CD4-positive, alpha-beta T cell treated with Interferon alpha-2 for 1 hour (primary cell): ENCODE measurements at regions not wholly inside any gene's neighbourhood (a gene's known extent, or its start where the extent isn't known, plus 50 kb on each side); places are given as distances from the start of the nearest gene placed in this dataset.
"Not testable (repeated sequence)": the region's sequence is repeated elsewhere in the genome, so short reads cannot be mapped to it uniquely, and the experiment has no call there.

ENCODE experiments used
- DNase-seq, 2 donors: peaks; one replicate each; pipeline ENCODE4 v3.0.0-alpha.2; 2020 to 2022

DNA sequence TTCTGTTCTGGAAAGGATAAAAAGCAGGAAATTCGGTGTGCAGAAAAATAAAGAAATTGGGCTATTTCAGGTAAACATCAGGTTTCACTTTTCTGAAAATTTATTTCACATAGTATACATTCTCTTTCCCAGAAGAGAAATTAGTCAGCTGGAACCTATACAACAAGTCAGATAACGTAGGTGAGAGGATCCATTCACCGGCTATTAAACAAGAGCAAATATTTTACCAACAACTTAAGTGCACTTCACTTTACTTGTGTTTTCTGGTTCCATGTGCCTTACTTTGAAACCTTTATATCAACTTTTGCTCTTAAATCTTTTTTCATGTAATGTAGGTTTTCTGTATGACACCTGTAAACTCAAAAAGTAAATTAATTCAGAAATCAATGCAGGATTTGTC is 839.7 kb downstream of the CDH11 start:
- no peak for DNase-seq

DNA sequence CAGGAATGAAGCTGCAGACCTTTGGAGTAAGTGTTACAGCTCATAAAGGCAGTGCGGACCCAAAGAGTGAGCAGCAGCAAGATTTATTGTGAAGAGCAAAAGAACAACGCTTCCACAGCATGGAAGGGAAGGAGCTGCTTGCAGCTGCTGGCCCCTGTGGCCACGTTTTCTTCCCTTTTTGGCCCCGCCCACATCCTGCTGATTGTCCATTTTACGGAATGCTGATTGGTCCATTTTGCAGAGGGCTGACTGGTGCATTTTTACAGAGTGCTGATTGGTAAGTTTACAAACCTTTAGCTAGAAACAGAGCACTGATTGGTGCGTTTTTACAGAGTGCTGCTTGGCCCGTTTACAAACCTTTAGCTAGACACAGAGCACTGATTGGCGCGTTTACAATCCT is 841.5 kb downstream of the CDH11 start:
- no peak for DNase-seq

DNA sequence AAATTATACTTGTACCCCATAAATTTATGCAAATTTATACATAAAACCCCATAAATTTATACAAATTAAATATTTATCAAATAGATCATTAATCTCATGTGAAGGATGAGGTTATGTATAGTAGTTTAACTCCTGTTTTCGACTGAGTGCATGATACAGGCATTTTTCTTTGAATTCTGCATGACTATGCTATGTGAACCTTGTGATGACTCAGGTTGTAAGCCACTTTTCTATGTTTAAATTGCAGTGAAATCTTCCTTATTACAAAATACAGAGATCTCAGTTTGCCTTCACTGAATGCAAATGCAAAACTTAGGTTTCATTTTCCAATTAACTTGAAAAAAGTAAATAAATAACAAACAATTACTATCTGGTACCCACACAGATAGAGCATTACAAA is 843.7 kb downstream of the CDH11 start:
- no peak for DNase-seq

DNA sequence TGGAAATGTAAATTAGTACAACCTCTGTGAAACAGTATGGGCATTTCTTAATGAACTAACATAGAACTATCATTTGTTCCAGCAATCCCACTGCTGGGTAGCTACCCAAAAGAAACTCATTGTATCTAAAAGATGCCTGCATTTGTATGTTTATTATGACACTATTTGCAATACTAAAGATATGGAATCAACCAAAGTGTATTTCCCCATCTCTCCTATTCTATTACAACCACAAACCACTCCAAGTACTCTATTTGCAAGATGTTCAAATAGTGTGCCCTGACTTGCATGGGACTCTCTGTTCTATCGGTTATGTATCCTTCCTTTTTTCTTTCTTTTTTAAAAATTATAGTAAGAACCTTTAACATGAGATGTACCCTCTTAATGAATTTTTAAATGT is 845.2 kb downstream of the CDH11 start:
- DNase-seq, result no peak

DNA sequence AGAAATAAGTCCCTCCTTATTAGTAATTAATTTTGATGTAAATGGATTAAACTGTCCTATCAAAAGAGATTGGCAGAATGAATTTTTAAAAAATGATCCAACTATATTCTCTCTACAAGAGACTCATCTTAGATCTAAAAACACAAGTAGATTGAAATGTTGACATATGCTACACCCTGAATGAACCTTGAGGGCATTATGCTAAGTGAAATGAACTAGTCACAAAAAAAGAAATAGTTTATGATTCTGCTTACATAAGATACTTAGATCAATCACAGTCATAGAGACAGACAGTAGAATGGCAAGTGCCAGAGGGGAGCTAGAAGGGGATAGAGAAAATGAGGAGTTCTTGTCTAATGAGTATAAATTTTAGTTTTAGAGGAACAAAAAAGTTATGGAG is 849.8 kb downstream of the CDH11 start:
- no peak for DNase-seq

DNA sequence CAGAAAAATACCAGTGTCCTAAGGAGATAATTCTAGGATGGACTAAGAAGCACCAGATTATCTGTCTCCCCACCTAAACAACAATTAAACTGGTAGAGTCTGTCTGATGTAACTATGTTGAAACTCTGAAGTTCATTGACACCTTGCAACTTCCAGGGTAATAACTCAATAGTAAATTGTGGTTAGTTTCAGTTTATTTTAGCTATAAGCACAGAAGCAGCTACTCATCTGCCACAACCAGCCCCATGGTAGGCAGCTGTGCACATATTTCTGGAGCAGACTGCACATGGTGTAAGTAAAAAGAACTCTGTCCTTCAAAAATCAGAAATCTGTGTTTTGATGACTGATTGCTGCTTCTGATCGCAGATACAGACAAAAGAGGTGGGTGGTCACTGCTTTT is 852.1 kb downstream of the CDH11 start:
- no peak for DNase-seq

DNA sequence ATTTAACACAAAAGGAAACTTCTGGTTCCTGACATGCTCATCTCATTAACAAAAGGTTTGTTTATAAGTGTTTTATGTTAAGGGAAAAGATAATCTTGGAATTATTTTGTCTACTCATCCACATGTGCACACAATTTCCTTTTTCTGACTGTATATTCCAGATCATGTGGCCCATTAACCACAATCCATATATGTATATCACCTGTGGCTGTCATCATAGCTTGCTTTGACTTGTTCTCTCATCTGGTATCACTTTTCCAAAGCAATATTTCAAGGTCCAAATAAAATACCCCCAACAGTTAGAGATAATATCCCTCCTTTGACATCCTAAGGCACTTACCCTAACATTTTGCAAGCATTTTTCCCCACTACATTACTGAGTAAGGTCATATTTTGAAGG is 856.1 kb downstream of the CDH11 start:
- DNase-seq, result no peak

DNA sequence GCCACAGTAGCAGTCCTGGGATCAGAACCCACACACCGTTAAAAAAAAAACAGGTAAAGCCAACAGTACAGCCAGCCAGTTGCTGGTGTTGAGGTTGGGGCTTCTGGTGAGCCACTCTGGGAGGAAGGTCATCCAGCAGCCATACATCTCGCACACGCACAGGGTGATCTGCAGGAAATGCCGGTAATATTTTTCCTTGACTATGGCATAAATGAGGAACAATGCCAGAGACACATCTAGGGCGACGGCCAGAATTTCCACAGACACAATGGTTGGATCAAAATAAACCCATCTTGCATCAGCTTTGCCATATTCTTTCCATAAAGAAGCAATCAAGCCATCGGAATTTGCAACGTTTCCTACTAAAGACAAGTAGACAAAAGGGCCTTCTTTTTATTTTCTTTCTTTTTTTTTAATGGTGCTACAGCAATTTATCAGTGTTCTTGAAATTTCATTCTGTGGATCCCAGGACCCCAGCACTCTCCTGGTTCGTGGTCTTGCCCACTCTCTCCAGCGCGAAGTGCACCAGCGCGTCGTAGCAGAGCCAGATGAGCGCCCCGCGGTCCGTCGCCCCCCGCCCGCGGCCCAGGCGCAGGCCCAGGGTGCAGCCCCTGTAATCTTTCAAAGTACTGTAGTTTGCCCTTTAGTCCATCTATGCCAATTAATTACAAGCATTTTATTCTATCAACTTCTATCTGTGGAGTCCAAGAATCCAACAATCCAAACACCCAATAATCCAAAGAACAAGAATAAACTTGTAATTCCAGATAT is 861.0 kb downstream of the CDH11 start:
- DNase-seq, result not testable (repeated sequence)

DNA sequence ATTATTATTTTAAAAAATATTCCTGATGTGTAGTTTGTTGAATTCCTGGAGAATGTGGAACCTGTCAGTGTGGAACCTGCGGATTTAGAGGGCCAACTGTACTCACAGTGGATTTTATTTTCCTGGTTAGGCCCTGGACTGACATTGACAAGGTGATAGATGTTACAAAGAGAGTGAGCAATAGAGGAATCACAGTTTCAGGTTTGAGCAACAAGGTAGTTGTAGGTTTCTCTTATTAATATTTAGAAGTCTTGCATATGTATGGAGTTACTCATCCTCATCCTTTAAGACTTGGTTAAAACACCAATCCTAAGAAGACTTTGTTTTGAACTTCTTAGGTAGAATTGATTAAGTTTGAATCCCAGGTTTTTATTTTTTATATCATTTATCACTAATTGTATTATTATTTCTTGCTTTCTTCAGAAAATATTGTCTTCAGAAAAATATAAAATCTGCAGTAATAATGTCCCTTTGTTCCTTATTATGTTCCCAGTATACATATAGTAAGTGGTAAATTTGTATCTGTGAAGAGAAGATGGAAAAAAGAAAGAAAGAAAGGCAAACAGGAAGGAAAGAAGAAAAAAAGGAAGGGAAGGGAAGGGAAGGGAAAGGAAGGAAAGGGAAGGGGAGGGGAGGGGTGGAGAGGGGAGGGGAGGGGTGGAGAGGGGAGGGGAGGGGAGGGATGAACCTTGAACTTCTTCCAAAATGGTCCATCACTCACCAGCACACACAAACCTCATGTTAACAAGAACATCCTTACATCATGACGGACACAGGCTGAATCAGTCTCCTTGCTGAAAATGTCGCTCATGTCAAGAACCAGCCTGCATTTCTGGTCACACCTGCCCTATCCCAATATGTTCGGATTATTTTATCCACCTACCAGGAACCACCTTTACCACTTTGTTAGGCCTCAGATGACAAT is 867.2 kb downstream of the CDH11 start:
- DNase-seq, result no peak

DNA sequence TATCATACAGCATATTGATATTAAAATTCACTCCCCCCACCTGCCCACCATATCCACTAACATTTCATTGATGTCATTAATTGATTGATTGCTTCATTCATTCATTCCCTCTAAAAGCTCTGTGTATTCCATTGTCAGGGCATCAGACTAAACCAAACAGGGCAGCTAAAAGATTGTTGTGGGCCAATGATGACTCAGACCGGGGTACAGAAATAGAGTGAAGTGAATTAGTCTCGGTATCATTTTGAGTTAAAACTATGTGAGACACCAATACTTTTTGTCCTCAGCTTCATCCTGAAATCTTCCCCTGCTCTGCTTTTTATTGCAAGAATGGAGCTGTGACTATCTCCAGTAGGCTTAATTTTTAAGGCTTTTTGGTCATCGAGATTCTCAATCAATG is 868.3 kb downstream of the CDH11 start:
- no peak for DNase-seq

DNA sequence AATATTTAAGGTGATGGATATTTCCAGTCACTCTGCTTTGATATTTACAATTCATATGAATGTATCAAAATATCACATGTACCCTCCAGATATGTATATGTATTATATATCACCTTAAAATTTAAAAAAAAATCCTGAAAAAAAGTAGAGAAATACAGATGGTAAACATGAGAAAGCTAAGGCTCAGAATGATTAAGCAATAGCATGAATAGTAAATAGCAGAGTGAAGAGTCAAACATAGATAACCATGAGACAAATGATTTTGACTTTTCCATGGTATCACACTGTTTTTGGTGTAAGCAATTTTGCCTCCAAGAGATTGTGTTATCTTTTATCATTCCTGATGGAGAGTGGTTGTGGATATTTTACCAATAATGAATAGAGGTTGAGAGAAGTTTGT is 868.8 kb downstream of the CDH11 start:
- no peak for DNase-seq

DNA sequence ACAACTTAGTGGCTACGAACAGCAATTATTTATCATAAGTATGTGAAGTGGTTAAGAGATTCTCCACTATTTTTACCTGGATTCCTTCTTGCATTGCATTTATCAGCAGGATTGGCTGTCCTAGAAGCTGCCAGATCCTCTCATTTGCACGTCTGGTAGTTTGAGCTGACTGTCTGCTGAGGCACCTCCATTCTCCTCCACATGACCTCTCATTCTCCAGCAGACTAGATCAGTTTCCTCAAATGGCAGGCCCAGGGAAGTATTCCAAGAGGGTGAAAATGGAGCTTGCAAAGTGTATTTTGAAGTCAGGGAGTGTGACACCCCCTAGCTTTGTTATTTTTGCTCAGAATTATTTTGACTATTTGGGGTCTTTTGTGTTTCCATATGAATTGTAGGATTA is 870.1 kb downstream of the CDH11 start:
- no peak for DNase-seq

DNA sequence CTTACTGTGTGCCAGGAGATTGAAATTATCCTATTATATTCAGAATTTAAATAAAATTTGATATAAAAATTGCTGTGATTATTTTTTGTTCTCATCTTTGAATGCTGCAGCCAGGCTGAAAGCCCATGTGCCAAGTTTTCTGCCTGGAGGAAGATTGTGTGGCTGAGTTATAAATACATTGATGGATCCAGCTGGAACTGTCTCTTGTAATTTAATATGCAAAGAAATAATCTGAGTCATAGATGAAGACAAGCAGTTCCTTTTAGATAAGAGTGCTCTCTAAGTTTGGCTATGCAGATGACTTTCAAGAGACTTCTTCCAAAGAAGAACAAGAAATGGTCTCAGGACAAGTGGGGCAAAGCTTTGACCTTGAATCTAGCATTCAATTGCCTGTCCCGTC is 871.0 kb downstream of the CDH11 start:
- DNase-seq, result no peak

DNA sequence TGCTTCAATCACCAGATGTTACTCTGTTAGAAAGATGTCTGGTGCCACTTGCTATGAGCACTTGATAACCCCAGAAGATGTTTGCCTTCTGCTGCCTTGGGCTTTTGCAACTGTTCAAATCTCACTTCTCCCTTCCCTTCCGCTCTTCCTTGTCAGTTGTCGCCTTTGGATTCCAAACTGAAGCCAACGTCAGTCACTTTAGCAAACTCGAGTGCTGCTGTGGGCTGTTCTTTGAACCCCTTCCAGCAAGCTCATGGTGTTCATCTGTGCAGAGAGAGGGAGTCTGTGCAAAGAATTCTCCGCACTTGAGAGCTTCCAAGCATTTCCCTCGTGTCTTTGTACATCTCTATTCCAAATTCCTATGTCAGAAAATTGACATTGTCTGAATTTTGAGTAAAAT is 879.4 kb downstream of the CDH11 start:
- no peak for DNase-seq

DNA sequence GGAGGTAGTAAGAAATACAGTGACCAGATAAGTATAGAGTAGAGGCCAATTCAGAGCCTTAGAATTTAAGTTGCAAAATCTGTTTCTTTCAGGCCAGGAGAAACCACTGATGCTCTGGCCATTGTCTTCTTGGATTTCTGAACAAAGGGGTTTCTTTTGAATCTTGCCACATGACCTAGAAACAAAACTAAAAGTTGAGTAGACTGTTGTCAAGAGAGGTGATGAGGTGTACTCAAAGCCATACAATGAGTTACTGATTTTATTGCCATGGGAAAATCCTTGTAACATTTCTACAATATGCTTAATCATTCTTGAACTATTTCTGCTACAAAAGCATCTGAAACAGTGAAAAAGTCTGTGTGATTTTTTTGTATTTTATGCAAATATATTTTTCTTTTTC is 881.3 kb downstream of the CDH11 start:
- DNase-seq, result no peak

DNA sequence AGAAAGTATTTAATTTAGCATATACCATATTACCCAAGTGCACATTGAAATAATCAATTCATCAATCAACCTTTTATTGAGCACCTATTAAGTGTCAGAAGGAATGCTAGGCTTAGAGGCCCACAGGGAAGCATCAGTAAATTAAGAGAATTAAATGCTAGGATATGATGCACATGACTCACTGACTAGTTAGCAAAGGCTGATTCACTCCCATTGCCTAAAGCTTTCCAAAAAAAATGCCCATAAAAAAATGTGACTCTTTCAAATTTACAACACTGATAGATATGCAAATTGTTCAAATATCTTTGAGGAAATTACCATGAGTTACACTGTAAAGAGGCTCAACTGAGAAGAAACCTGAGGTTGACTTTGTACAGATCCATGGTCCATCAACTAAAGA is 883.3 kb downstream of the CDH11 start:
- DNase-seq, result no peak

DNA sequence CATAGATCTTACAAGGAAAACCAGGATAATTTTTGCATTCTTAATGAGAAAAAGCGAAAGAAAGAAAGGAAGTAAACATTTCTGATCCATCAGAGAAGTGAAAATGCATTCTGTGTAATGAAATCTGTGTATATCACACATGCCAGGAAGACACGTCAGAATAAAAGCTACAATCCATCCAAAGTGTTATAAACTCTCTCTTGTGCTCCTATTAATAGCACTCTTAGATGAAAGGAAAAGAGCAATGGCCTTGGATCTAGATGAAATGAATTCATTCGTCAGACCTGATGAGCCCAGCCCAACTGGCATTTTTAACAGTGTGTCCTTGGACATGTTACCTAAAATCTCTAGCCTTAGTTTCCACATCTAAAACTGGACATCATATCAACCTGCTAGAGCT is 885.5 kb downstream of the CDH11 start:
- no peak for DNase-seq

DNA sequence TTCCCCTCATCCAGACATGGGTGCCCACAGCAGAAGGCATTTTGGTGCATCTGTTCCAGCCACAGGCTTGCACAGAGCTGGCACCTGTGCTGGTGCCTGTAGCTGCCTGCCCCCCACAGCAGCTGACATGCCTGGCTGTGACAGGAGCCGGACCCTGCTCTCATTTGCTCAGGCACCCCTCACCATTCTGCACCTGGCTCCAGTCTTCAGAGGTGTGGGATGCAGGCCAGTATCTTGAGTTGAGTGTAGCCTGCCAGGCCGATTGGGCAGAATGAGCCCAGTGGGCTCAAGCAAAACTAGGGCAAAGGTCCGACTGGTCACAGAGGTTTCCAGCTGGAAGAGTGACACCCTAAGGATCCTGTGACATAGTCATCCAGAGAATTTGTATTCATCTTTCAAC is 887.7 kb downstream of the CDH11 start:
- no peak for DNase-seq

DNA sequence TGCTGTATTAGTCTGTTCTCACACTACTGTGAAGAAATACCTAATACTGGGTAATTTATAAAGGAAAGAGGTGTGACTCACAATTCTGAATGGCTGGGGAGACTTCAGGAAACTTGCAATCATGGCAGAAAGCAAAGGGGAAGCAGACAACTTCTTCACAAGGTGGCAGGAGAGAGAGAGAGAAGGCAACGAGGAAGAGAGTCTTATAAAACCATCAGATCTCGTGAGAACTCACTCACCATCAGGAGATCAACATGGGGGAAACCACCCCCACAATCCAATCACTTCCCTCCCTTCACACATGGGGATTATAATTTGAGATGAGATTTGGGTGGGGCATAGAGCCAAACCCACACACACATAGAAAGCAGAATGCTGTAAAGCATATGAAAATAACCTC is 896.2 kb downstream of the CDH11 start:
- DNase-seq, result no peak

DNA sequence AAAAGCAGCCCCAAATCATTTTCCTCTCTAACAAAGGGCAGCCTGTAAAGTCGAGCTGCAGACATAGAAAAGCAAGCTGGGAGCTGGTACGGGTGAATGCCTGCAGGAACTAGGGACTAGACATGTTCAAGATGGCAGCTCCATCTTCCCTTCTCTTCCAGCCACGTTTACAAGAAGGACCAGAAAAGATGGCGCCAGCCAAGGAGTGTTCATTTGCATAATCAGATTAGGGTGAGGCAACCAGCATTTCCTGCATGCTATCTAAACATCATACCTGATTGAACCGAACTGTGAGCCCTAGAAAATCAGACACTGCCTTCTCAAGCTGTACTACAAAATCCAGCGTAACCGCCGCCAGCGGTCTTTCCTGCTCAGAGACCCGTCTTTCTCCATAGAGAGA is 896.8 kb downstream of the CDH11 start:
- no peak for DNase-seq

DNA sequence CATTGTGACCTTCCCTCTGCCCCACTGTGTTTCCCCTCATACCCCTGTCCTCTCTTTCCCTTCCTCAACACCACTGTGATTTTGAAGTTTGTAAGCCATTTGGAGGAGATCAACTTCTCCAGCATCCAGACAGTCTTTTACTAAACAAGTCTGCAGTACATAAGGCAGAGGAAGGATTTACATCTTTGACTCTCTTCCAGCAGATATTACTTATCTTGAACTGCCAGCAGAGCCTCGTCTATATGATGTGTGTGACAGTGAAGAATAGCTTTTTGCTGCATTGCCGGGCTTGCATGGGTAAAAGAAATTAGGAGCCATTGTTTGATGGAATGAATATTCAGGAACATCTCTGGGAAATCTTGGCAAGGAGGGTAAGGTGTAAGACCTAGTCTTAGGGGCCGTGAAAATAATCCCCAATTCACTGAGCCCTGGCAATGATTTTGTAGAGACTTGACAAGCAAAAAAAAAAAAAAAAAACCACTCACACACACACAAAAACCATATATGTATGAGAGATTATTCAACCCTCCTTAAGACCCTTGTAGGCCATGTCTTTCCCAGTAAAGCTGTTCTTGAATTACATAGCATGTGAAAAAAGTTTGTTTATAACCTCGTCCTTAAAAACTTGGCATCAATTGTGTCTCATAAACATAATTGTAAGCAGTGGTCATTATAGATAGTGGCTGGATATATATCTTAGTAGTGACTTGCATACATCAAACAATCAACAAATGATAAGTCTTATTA is 903.9 kb downstream of the CDH11 start:
- DNase-seq, result no peak

DNA sequence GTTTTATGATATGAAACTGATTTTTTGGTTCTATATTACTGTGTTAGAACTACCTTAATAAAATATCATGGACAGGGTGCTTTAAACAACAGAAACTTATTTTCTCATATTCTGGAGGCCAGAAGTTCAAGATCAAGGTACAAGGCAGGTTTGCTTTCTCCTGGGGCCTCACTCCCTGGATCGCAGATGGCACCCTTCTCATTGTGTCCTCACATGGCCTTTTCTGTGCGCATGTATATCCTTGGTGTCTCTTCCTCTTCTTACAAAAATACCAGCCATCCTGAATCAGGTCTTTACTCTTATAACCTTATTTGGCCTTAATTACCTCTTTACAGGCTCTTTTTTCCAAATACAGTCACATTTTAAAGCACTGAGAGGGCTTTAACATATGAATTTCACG is 906.1 kb downstream of the CDH11 start:
- no peak for DNase-seq

DNA sequence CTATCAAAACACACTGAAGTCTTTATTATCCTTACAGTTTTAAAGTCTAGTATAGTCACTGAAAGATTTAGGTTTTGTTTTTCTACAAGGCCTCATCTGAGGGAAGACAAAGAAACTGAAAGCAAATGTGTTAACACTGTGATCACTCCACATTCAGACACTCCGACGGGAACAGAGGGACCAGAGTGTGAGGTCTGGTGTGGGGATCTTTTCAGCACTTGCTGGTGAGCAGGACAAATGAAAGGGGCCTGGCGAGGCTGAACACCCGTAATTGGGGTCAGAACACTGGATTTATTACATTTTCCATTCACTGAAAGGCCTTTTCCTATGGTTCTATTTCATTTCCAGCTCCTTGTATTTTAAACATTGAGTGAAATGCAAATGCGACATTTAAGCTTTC is 910.5 kb downstream of the CDH11 start:
- no peak for DNase-seq

DNA sequence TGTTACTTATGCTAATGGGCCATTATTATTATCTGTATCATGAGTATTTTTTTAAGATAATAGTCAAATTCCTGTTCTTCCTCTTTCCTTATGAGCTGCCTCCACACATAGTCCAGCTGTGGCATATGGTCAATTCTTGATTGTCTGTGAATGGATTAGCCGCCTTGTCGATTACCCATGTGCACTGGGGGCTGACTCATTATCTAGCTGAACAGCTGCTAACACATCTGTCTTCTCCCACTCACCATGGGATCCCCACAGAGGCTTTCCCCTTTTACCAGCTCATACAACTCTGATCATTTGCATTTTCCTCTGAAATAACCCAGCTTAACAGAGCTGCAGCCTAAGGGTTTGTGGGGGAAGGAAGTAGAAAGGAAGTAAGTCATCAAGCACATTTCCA is 915.0 kb downstream of the CDH11 start:
- DNase-seq, result no peak
